ENCODE measurements at regions not wholly inside any gene's neighbourhood (a gene's known extent, or its start where the extent isn't known, plus 50 kb on each side); places are given as distances from the start of the nearest gene placed in this dataset.

- Histone ChIP-seq H3K4me3 (replicated peaks; ENCODE audit: low read depth, low read length) (no peak overlapping the region), H3K36me3 (ENCODE audit: control insufficient read depth, insufficient read depth, low read length) (no peaks in the 10 kb centered on the region), H3K27me3 (replicated peaks; ENCODE audit: control insufficient read depth, insufficient read depth, low read length) (peaks cover 2% of the 10 kb centered on the region; the same call in 1 of the 2 replicates)
- TF ChIP-seq, protein P1, sequence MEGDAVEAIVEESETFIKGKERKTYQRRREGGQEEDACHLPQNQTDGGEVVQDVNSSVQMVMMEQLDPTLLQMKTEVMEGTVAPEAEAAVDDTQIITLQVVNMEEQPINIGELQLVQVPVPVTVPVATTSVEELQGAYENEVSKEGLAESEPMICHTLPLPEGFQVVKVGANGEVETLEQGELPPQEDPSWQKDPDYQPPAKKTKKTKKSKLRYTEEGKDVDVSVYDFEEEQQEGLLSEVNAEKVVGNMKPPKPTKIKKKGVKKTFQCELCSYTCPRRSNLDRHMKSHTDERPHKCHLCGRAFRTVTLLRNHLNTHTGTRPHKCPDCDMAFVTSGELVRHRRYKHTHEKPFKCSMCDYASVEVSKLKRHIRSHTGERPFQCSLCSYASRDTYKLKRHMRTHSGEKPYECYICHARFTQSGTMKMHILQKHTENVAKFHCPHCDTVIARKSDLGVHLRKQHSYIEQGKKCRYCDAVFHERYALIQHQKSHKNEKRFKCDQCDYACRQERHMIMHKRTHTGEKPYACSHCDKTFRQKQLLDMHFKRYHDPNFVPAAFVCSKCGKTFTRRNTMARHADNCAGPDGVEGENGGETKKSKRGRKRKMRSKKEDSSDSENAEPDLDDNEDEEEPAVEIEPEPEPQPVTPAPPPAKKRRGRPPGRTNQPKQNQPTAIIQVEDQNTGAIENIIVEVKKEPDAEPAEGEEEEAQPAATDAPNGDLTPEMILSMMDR (IDR thresholded peaks at IDR 0.05; ENCODE audit: insufficient read depth, low read length, poor library complexity, severe bottlenecking): no peak
- no peak for DNase-seq (ENCODE audit: extremely low read depth, insufficient read length)
Observed at GRCh38 chr2:120869036-120869729, 133.5 kb downstream of the GLI2 start.

GRCh38 chr2:120869730-120870466 is 134.2 kb downstream of the GLI2 start:
- peaks cover 2% of the 10 kb centered on the region; the same call in 1 of the 2 replicates for H3K27me3 ChIP-seq (replicated peaks; ENCODE audit: control insufficient read depth, insufficient read depth, low read length)

GRCh38 chr2:120870467-120870788 is 134.8 kb downstream of the GLI2 start:
- peaks cover 2% of the 10 kb centered on the region; the same call in 1 of the 2 replicates for H3K27me3 ChIP-seq (replicated peaks; ENCODE audit: control insufficient read depth, insufficient read depth, low read length)
- H3K4me3 ChIP-seq (replicated peaks; ENCODE audit: low read depth, low read length): no peak overlapping the region
- no peak for DNase-seq (ENCODE audit: extremely low read depth, insufficient read length)
- TF ChIP-seq, protein P1 (IDR thresholded peaks at IDR 0.05; ENCODE audit: insufficient read depth, low read length, poor library complexity, severe bottlenecking): no peak
- no peaks in the 10 kb centered on the region for H3K36me3 ChIP-seq (ENCODE audit: control insufficient read depth, insufficient read depth, low read length)

More at GRCh38 chr2:120869730-120870466, 134.2 kb downstream of the GLI2 start:
- TF ChIP-seq, protein P1 (IDR thresholded peaks at IDR 0.05; ENCODE audit: insufficient read depth, low read length, poor library complexity, severe bottlenecking): no peak
- DNase-seq (ENCODE audit: extremely low read depth, insufficient read length): no peak
- H3K36me3 ChIP-seq (ENCODE audit: control insufficient read depth, insufficient read depth, low read length): no peaks in the 10 kb centered on the region
- H3K4me3 ChIP-seq (replicated peaks; ENCODE audit: low read depth, low read length): no peak overlapping the region

GRCh38 chr2:120871016-120871635 is 135.5 kb downstream of the GLI2 start:
- H3K4me3 ChIP-seq (replicated peaks; ENCODE audit: low read depth, low read length): no peak overlapping the region
- DNase-seq (ENCODE audit: extremely low read depth, insufficient read length): no peak
- peaks cover 2% of the 10 kb centered on the region for H3K27me3 ChIP-seq (replicated peaks; ENCODE audit: control insufficient read depth, insufficient read depth, low read length)
- no peaks in the 10 kb centered on the region for H3K36me3 ChIP-seq (ENCODE audit: control insufficient read depth, insufficient read depth, low read length)
- TF ChIP-seq, protein P1 (IDR thresholded peaks at IDR 0.05; ENCODE audit: insufficient read depth, low read length, poor library complexity, severe bottlenecking): no peak

GRCh38 chr2:120871881-120872620 is 136.4 kb downstream of the GLI2 start:
- TF ChIP-seq, protein P1 (IDR thresholded peaks at IDR 0.05; ENCODE audit: insufficient read depth, low read length, poor library complexity, severe bottlenecking): no peak
- no peak overlapping the region for H3K4me3 ChIP-seq (replicated peaks; ENCODE audit: low read depth, low read length)
- DNase-seq (ENCODE audit: extremely low read depth, insufficient read length): no peak
- no peaks in the 10 kb centered on the region; the same call in none of the 2 replicates for H3K27me3 ChIP-seq (replicated peaks; ENCODE audit: control insufficient read depth, insufficient read depth, low read length)
- H3K36me3 ChIP-seq (ENCODE audit: control insufficient read depth, insufficient read depth, low read length): no peaks in the 10 kb centered on the region

Measured in GM06990 (cell line).